Esophagus muscularis mucosa (tissue), 3 donors: ENCODE measurements at regions not wholly inside any gene's neighbourhood (a gene's known extent, or its start where the extent isn't known, plus 50 kb on each side); places are given as distances from the start of the nearest gene placed in this dataset.

Experiments
- CTCF ChIP-seq, 3 experiments: fragments of 200-600 bp in 2 of 3; fragments of 450-650 bp in 1 of 3; sonication (generic) in 2 of 3; IDR thresholded peaks; one replicate each; pipeline ENCODE4 v1.5.1; 2017 to 2019; ENCODE audit warnings: antibody characterized with exemption in 3 of 3, mild to moderate bottlenecking in 2 of 3, moderate library complexity in 1 of 3
- POLR2A ChIP-seq: fragments of 450-650 bp; IDR thresholded peaks from one replicate; pipeline ENCODE4 v1.6.1; 2017; ENCODE audit warnings: antibody characterized with exemption, moderate library complexity, mild to moderate bottlenecking, low read depth

GRCh38 chr2:17156086-17156485 lies 362.2 kb downstream of the RAD51AP2 start:
- TF ChIP-seq CTCF (IDR thresholded peaks at IDR 0.05) (no peak), POLR2A (no peak)
